ENCODE measurements at regions not wholly inside any gene's neighbourhood (a gene's known extent, or its start where the extent isn't known, plus 50 kb on each side); places are given as distances from the start of the nearest gene placed in this dataset.
"Not testable (repeated sequence)": the region's sequence is repeated elsewhere in the genome, so short reads cannot be mapped to it uniquely, and the experiment has no call there.

DNA sequence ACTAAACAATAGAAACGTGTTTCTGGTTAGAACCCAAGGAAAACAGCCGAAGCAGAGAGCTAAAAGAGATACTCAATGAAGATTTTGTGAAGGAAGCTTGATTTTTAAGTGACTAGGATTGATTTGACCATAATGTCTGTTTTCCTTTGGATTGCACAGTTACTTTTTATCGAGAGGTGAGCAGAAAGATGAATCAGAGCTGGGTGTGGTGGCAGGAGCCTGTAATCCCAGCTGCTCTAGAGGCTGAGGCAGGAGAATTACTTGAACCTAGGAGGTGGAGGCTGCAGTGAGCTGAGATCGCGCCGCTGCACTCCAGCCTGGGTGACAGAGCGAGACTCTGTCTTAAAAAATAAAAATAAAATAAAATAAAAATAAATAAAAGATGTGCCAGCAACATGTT lies 186.9 kb upstream of the HMHB1 start:
- TF ChIP-seq, protein P1, sequence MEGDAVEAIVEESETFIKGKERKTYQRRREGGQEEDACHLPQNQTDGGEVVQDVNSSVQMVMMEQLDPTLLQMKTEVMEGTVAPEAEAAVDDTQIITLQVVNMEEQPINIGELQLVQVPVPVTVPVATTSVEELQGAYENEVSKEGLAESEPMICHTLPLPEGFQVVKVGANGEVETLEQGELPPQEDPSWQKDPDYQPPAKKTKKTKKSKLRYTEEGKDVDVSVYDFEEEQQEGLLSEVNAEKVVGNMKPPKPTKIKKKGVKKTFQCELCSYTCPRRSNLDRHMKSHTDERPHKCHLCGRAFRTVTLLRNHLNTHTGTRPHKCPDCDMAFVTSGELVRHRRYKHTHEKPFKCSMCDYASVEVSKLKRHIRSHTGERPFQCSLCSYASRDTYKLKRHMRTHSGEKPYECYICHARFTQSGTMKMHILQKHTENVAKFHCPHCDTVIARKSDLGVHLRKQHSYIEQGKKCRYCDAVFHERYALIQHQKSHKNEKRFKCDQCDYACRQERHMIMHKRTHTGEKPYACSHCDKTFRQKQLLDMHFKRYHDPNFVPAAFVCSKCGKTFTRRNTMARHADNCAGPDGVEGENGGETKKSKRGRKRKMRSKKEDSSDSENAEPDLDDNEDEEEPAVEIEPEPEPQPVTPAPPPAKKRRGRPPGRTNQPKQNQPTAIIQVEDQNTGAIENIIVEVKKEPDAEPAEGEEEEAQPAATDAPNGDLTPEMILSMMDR (IDR thresholded peaks at IDR 0.05) = not testable (repeated sequence)
- TF ChIP-seq POLR2A (IDR thresholded peaks at IDR 0.05) = not testable (repeated sequence)

Data from uterus (tissue), 2 donors.